ENCODE measurements at regions not wholly inside any gene's neighbourhood (a gene's known extent, or its start where the extent isn't known, plus 50 kb on each side); places are given as distances from the start of the nearest gene placed in this dataset.

GRCh38 chr14:85250414-85251189, 279.3 kb upstream of the FLRT2 start:
- TF ChIP-seq CTCF (conservative IDR thresholded peaks at IDR 0.05; ENCODE audit: low read depth in 2 of 2) = no peak
- TF ChIP-seq EZH2 (IDR thresholded peaks at IDR 0.05; ENCODE audit: low read depth, unreplicated experiment) = no peak
- no peak for TF ChIP-seq EZH2phosphoT487 (IDR thresholded peaks at IDR 0.05; ENCODE audit: unreplicated experiment)
- no peak for TF ChIP-seq POLR2AphosphoS5 (IDR thresholded peaks at IDR 0.05; ENCODE audit: low read depth)
- no peak for TF ChIP-seq STAT1 (IDR thresholded peaks at IDR 0.05; ENCODE audit: unreplicated experiment)
- no peak for TF ChIP-seq JUNB (IDR thresholded peaks at IDR 0.05; ENCODE audit: unreplicated experiment)
- no peak for TF ChIP-seq REST (IDR thresholded peaks at IDR 0.05; ENCODE audit: unreplicated experiment)
- no peak for TF ChIP-seq NANOG (IDR thresholded peaks at IDR 0.05; ENCODE audit: borderline replicate concordance)
- TF ChIP-seq CREB1 (CRISPR knock-in tag; IDR thresholded peaks at IDR 0.05; ENCODE audit: low read depth) = no peak

Data from GM23338 (cell line).